Endodermal cell (in vitro differentiated cells): ENCODE measurements at regions not wholly inside any gene's neighbourhood (a gene's known extent, or its start where the extent isn't known, plus 50 kb on each side); places are given as distances from the start of the nearest gene placed in this dataset.

Experiments used
- DNase-seq: peaks from one replicate; pipeline ENCODE4 v3.0.0-alpha.2; 2017
- H3K27ac ChIP-seq: 2 replicates; pipeline ENCODE4 v1.5.1; 2013; ENCODE audit warnings: mild to moderate bottlenecking, low read depth, low read length, moderate library complexity
- H3K27me3 ChIP-seq: 2 replicates; pipeline ENCODE4 v1.6.1; 2013; ENCODE audit warnings: mild to moderate bottlenecking, low read length, moderate library complexity; ENCODE audit not compliant: insufficient read depth, control insufficient read depth, poor library complexity, severe bottlenecking
- H3K36me3 ChIP-seq: 2 replicates; pipeline ENCODE4 v1.7.0; 2013; ENCODE audit warnings: mild to moderate bottlenecking, low read length, moderate library complexity; ENCODE audit not compliant: control insufficient read depth, insufficient read depth
- H3K4me1 ChIP-seq: one replicate; pipeline ENCODE4 v1.7.0; 2013; ENCODE audit warnings: low read length; ENCODE audit not compliant: control insufficient read depth, insufficient read depth
- H3K4me3 ChIP-seq: 2 replicates; pipeline ENCODE4 v1.5.1; 2013; ENCODE audit warnings: mild to moderate bottlenecking, low read length, moderate library complexity
- H3K9ac ChIP-seq: 2 replicates; pipeline ENCODE4 v1.6.1; 2013; ENCODE audit warnings: mild to moderate bottlenecking, low read length, moderate library complexity; ENCODE audit not compliant: poor library complexity, severe bottlenecking; ENCODE audit errors: extremely low read depth
- H3K9me3 ChIP-seq: 2 replicates; pipeline ENCODE4 v1.6.1; 2013; ENCODE audit warnings: mild to moderate bottlenecking, low read length, moderate library complexity; ENCODE audit not compliant: control insufficient read depth
- H3K27ac Mint-ChIP-seq: 2 replicates; pipeline ENCODE4 v1.8.0; 2020; ENCODE audit warnings: mixed read lengths
- H3K27me3 Mint-ChIP-seq: 2 replicates; pipeline ENCODE4 v1.8.0; 2021; ENCODE audit warnings: mild to moderate bottlenecking, mixed read lengths; ENCODE audit not compliant: insufficient read depth
- H3K36me3 Mint-ChIP-seq: 2 replicates; pipeline ENCODE4 v1.8.0; 2020; ENCODE audit warnings: low read depth, mixed read lengths
- H3K4me1 Mint-ChIP-seq: 2 replicates; pipeline ENCODE4 v1.8.0; 2020; ENCODE audit warnings: mixed read lengths
- H3K4me3 Mint-ChIP-seq: 2 replicates; pipeline ENCODE4 v1.8.0; 2020; ENCODE audit warnings: mild to moderate bottlenecking, moderate library complexity, mixed read lengths
- H3K9me3 Mint-ChIP-seq: 2 replicates; pipeline ENCODE4 v1.8.0; 2020; ENCODE audit warnings: mild to moderate bottlenecking, mixed read lengths
- CTCF ChIP-seq: fragments of 200-600 bp; sonication (generic); conservative IDR thresholded peaks from 2 replicates; pipeline ENCODE4 v1.5.0; 2021; ENCODE audit warnings: antibody characterized with exemption, mild to moderate bottlenecking
- WGBS, 2 experiments: methylation state at CpG; one replicate each; pipeline versions ENCODE4 v1.1.5 to v1.1.7; 2013; ENCODE audit warnings: missing lambda C conversion rate in 2 of 2, mixed read lengths in 1 of 2; ENCODE audit not compliant: insufficient coverage in 1 of 2, insufficient read length in 1 of 2; 5-methylcytosine and 5-hydroxymethylcytosine counted together

DNA sequence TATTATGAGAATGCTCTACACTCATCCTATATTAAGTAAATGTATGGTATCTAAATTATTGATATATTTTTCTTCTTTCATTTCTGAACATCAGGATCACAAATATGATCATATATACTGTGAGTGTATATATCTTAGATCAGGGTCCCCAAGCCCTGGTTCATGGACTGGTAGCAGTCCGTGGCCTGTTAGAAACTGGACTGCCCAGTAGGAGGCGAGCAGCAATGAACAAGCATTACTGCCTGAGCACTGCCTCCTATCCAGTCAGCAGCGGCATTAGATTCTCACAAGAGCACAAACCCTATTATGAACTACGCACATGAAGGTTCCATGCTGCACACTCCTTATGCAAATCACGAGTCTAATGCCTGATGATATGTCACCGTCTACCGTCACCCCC lies 1247.1 kb upstream of the NXPH2 start:
- H3K27ac ChIP-seq, result no peak overlapping the region
- no peaks in the 10 kb centered on the region for H3K36me3 ChIP-seq
- H3K4me1 ChIP-seq, result no peaks in the 10 kb centered on the region
- peaks cover 10% of the 10 kb centered on the region for H3K4me1 Mint-ChIP-seq
- no peaks in the 10 kb centered on the region for H3K27me3 ChIP-seq
- peak; percentile 50 for DNase-seq
- no peak overlapping the region for H3K9ac ChIP-seq
- TF ChIP-seq CTCF, result peak; percentile 54
- H3K36me3 Mint-ChIP-seq, result no peaks in the 10 kb centered on the region
- no peaks in the 10 kb centered on the region for H3K9me3 Mint-ChIP-seq
- H3K4me3 Mint-ChIP-seq, result no peak overlapping the region
- H3K27me3 Mint-ChIP-seq, result no peaks in the 10 kb centered on the region
- H3K4me3 ChIP-seq, result no peak overlapping the region
- no peak overlapping the region for H3K27ac Mint-ChIP-seq
- no peaks in the 10 kb centered on the region for H3K9me3 ChIP-seq
- 92% methylated on average over 6 to 7 of the region's 7 CpGs for WGBS, 2 experiments

DNA sequence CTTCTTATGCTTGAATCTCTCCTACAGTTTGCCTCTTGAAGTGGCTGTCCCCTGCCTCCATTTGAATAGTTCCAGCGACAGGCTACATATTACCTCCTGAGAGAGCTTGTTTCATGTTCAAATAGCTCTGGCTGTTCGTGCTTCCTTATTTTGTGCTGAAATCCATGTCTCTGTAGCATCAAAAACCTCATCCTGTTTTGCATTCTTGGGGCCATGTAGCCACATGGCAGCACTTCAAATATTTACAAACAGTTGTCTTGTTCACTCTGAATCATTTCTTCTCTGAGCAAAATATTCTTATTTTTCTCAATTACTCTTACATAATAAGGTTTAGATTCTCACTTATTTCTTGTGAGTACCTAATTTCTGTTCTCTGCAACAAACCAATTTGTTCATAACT lies 1243.1 kb upstream of the NXPH2 start:
- Histone ChIP-seq H3K4me3 (no peak overlapping the region), H3K9ac (no peak overlapping the region), H3K27me3 (no peaks in the 10 kb centered on the region), H3K36me3 (no peaks in the 10 kb centered on the region), H3K9me3 (no peaks in the 10 kb centered on the region), H3K27ac (no peak overlapping the region), H3K4me1 (no peaks in the 10 kb centered on the region)
- Mint-ChIP-seq H3K27ac (no peak overlapping the region), H3K27me3 (no peaks in the 10 kb centered on the region), H3K36me3 (no peaks in the 10 kb centered on the region), H3K4me1 (peaks cover 4% of the 10 kb centered on the region), H3K9me3 (no peaks in the 10 kb centered on the region), H3K4me3 (no peak overlapping the region)
- WGBS, 2 experiments, result 36 to 49% methylated on average over 2 of the region's 2 CpGs
- no peak for TF ChIP-seq CTCF
- DNase-seq, result no peak

DNA sequence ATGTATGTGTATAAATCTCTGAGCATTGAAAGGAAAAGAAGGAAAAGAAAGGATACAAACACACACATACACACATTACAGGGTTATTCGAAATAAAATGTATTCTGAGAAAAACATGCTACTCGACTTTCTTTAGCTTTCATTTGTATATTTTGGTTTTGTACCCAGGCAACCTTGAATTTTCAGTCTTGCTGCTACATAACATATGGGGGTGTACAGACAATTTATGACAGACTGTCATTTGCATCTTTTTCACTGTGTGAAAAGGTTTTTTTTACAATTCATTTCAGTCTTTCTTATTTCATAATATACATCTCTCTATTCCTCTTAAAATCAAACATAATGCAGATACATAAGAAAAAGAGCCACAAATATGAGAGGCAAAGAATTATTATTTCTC lies 1238.4 kb upstream of the NXPH2 start:
- H3K27me3 ChIP-seq, result no peaks in the 10 kb centered on the region
- no peak overlapping the region for H3K27ac ChIP-seq
- DNase-seq, result no peak
- no peak overlapping the region for H3K9ac ChIP-seq
- Mint-ChIP-seq H3K4me1 (peaks cover under 1% of the 10 kb centered on the region), H3K27me3 (no peaks in the 10 kb centered on the region), H3K4me3 (no peak overlapping the region), H3K36me3 (no peaks in the 10 kb centered on the region), H3K9me3 (no peaks in the 10 kb centered on the region), H3K27ac (no peak overlapping the region)
- no peaks in the 10 kb centered on the region for H3K36me3 ChIP-seq
- no peaks in the 10 kb centered on the region for H3K9me3 ChIP-seq
- no peak overlapping the region for H3K4me3 ChIP-seq
- no peaks in the 10 kb centered on the region for H3K4me1 ChIP-seq
- no peak for TF ChIP-seq CTCF
- 83 to 92% methylated on average over 1 to 2 of the region's 2 CpGs for WGBS, 2 experiments
